ENCODE measurements at regions not wholly inside any gene's neighbourhood (a gene's known extent, or its start where the extent isn't known, plus 50 kb on each side); places are given as distances from the start of the nearest gene placed in this dataset.

DNA sequence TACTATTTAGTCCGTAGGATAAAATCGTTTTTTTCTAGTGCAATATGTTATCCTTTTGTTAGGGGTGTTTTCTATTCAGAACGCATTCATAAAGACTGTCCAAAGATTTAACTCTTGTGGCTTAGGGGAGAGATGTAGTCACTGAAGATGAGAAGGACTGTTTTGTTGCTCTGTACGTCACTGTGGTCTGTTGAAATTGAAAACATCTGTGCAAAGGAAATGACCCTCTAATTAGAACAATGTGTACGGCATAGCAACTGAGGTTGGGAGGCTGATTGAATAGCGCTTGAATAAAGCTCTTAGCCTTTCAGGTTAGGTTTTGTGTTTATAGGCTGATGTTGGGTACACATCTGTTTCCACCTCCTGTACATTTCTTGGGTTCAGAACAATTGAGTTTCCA, 453.4 kb upstream of the AKR1E2 start:
- no peak for DNase-seq

DNA sequence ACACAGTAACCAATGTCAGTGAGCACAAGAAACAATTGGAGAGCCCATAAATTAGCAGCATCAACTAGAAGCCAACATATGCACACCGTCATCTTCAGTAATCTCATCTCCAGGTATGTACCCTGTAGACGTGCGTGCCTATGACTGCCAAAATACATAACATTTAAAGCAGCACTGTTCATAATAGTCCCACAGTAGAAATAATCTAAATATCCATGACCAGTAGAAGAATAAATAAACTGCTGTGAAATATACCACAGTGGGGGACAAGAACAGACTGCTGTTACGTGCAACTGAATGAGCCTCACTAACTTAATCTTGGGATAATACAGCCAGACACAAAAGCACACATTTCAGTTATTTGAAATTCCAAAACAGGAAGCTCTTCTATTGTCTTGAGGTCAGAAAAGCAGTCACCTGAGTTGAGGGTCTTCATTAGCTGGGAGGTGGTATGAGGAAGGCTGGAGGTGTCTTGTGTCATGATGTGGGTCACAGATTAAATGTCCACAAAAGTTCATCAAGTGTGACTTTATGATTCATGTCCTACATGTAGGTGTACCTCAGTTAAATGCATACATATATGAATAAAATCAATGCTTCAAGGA, 454.2 kb upstream of the AKR1E2 start:
- no peak for DNase-seq

DNA sequence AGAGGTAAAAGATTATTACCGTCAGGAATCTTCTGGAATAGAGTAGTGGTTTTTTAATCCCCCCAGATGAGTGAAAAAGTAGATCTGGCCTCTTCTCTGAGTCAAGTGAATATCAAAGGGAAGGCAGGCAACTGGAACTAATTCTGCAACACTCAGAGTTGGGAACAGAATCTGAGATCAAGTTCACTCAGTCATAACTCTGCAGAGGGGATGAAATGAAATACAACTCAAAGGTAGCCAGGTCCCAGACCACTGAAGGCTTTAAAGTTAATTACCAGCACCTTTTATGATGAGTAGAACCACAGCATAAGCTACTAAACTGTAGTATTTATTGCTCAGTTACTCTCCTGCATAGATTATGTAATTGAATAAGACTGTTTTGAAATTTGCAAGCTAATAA, 455.6 kb upstream of the AKR1E2 start:
- no peak for DNase-seq

DNA sequence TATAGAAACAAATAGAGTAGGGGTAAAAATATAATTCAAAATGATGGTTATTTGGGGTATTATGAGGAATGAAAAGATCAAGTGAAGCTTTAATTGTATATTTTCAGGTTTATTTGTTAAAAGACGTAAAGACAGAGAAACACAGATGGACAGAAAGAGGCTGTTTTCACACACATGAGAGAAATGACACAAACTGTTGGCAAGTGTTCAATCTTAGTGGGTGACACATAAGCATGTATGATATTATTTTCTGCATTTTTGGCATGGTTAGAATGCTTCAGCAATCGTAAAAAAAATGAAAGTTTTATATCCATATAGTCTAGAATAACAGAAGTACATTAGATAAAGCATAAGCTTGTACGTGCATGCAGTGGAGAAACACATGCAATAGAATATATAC, 464.4 kb upstream of the AKR1E2 start:
- no peak for DNase-seq

DNA sequence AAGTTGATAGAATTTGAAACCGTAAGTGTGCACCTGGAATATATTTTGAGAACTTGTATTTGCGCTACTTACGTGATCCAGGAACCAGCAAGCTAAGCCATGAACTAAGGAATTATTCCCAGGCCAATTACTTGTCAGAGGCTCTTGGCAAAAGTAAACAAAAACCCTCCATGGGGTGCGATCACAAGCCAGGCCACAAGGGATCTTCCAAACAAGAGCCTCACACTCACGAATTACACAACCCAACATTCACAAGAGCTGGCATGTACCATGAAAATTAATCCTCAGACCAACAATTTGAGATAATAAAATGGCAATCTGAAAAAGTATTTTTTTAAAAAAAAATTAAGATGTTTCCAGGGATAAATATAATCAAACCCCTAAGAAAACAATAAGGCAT, 467.0 kb upstream of the AKR1E2 start:
- DNase-seq, result no peak

DNA sequence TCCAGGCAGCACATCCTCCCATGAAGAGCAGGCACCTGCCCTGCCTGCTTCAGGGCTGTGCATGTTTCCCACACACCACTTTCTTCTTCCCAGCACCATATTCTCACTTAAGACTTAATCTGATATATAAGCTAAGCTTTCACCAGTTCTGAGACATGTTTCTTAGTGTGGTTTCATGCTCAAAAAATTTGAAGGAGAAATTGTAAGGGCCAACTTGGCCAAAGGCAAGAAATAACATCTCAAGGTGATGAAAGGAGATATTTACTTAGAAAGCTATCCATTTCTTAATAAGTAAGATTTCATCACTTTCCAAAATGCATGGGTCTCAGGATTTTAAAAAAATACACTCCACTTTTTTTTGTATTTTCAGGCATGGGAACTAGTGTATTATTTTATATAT, 468.1 kb upstream of the AKR1E2 start:
- no peak for DNase-seq

DNA sequence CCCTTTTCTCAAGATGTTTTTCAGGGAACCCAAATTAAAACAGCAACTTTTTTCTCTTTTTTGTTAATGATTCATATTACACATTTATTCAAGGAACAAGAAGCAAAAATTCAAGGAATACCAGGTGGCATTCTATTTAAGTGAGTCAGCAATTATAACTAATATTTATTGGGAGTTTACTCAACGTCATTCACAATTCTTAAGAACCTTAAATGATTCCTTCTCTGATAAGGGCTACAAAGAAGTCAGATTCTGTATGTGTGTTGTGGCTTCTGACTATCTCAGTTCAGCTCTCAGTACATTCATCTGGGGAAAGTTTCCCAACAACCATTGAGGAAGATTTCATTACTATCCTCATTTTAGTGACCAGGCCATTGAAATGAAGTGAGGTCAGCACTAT, 470.7 kb upstream of the AKR1E2 start:
- no peak for DNase-seq

DNA sequence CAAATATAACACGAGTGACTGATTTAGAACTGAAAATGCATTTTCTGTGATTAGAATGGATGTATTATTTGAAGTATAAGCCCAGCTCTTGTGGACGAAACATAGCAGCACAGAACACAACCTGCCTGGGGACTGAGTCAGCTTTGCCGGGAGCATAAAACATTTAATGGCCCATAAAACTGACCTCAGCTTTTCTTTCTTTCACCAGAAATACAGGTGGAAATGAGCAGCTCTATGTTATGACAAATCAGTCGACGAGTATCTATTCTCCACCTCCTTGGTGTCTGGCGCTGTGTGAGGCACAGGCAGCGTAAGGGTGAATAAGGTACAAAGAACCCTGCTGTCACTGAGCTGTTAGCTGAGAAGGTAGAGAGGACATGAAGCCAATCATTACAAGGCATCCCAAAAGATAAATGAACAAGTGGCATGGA, 471.6 kb upstream of the AKR1E2 start:
- DNase-seq, result no peak

DNA sequence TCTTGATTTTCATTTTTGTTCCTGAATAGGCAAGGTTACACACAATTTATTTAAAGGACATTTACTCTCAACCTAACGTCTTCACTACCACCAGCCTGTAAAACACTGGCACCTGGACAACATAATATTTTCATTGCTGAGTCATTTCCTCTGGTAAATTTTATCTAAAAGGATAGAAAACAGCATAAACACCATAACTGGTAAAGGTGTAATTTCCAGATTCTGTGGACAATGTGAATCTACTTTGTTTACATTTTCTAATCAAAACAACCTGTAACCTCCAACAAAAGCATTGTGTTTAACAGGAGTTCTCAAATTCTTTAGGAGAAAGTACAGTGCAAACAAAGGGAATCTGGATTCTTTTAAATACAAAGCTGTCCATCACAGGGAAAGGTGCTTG, 472.0 kb upstream of the AKR1E2 start:
- no peak for DNase-seq

DNA sequence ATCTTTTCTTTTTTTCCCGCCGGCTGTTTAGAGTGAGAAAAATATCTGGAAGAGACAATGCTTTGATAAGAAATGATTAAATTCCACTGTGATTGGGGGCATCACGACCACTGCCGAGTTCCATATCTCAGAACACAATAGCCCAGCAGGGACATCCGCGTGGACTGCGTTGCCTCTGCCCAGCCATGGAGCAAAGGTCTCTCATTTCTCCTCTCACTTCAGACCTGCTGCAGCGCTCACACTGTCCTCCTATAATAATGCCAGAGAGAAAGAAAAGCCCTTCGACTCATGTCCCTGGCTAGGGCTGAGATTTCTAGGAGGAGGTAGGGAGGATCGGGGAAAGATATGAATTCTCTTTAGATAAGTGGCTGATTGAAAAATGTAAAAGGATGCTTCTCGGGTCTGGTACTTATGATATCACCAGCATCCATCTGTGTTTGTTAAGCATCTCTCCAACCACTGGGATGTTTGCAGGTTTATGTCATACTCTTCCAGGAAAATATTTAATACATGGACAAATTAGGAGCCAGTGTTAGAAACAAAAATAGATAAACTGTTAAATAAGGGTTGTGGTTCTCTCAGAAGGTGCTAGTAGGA, 472.9 kb upstream of the AKR1E2 start:
- DNase-seq, result no peak

DNA sequence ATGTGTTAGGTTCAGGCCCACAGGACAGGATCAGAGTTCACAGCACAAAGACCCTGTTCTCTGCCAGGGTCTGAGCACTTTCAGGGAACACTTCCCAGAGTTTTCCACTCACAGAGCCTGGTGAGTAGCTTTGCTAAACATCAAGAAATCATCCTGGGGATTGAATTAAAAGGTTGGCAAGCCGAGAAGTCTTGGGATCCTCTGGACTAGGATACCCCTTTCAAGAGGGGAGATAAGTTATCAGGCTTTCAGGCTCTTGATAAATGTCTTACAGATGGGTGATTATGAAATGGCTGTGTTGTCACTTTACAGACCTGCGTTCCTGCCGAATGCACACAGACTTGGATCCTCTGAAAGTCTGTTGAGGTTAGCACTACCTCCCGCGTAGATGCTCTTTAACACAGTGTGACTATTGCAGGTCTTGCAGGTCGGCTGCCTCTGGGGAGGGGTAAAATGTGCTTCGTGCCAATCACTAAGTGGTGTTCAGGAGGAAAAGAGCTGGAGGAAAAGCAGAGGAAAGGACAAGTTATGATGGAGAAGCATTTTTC, 473.5 kb upstream of the AKR1E2 start:
- no peak for DNase-seq

DNA sequence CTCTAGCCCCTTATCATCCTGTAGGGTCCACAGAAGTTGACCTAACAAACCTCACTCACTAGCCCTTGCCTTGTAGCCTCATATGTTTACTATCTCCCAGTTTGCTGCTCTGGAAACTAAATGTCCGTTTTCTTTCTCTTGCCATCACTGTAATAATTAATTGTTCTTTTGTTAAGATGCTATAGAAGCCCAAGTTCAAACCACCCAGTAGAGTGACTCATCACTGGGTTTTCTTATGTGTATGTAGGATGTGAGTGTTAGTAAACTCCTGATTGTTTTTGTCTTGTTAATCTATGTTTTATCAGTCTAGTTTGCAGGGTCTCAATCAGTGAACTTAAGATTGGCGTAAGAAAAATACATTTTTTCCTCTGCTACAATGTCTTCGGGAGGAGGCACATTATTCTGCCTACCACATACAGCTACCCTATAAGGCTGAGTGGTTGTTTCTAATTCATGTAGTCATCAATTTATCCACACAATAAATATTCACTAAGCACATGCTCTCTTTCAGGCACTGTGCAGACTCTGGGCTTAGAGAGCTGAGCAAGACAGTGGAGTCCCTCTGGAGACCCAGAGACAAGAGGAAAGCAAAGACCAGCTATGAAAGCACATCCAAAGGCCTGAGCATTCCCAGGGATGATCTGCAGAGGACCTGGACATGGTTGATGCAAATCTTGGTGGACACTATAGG, 474.1 kb upstream of the AKR1E2 start:
- DNase-seq, result no peak

DNA sequence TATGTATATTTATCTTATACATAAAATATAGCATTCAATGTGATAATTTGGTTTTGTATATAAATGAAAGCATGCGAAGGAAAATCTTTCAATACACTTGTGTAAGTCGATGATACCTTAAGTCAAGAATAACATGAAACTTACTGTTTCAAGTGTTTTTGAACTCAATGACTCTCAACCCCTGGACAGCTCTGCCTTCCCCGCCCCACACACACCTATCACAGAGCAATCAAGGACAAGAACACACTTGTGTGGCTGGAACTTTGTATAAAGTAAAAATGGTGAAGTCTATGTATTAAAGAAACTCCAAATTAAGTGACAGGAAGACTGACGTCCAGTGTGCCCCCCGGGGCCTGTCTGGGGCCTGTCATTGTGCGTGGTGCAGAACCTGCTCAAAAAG, 478.6 kb upstream of the AKR1E2 start:
- no peak for DNase-seq

DNA sequence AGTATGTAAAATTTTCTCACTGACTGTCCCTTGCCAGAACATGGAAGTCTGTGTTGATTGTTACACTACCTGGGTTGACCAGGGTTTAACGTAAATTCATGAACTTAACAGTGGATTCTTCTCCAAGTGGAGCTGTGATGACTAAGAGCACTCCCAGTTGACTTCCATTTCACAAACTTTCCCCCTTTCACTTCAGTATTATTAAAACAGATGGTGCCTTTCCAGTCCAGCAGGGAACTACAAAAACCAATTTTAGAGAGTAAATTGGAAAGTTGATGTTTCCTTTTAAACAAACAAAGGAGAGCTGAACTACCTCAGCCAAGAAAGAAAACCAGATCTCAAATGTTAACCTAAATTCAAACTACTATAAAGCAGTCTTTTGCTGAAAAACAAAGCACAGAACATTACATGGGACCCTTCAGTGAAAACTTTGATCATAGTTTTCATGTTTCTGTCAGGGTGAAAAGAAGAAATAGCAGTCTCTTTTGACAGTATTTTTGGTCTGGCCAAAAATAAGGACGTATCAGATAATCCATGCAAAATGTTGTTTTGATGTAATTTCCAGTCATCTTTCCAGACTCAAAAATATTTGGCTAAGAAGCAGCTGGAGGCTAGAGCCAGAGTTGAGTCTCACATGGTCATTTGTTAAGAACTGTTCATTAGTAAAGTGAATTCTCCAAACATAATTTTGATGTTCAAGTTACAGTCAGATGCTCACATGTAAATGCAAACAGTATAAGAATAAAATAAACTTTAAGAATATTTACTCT, 479.9 kb upstream of the AKR1E2 start:
- DNase-seq, result no peak

DNA sequence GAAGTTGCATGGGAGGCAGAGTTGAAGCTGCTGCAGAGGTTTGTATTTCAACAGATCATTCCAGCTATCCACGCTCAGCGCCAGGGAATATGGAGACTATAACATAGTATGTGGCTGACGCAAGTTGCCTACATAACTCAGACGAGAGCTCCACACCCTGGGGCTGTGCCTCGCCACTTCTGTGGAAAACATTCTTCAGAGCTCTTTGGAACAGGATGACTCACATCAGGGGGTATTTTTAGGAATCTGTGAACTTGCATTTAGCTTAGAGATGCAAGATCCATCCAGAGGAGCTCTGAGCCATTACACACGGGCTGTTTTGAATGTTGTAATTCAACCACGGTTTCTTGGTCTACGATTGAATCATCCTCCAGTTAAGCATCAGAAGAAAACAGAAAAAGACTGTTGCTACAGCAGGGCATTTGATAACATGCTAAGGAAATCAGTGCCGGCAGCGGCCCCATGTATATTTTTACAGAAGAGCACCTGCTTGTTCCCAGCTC, 481.5 kb upstream of the AKR1E2 start:
- peak; percentile 2 for DNase-seq

DNA sequence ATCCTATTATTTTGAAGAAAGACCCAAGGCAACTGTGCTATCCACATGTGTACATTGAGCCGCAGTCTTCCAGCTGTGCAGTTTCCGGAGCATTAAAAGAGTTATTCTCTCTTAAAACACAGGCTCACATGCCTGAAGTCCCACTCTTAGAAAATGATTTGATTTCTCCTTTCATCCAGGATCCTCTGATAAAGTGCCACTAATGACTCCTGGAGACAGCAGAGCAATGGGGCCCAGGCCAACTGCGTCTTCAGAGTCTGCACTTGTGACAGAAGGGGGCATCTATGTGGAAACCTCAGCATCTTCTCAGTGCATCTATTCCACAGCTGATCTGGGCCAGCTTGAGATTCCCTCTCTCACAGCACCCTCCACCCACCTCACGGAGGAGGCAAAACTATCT, 482.1 kb upstream of the AKR1E2 start:
- no peak for DNase-seq

DNA sequence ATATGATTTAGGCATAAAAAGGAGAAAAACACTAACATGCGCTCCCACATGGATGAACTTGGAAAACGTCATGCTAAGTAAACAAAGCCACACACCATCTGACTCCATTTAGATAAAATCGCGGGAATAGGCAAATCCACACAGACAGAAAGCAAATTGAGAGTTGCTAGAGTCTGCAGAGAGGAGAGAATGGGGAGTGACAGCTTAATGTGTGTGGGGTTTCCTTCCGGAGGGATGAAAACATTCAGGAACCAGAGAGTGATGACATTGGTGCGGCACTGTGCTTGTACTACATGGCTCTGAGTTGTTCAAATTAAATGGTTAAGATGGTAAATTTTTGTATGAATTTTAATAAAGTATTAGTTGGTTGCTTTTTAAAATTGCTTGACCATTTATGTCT, 482.9 kb upstream of the AKR1E2 start:
- DNase-seq, result no peak

DNA sequence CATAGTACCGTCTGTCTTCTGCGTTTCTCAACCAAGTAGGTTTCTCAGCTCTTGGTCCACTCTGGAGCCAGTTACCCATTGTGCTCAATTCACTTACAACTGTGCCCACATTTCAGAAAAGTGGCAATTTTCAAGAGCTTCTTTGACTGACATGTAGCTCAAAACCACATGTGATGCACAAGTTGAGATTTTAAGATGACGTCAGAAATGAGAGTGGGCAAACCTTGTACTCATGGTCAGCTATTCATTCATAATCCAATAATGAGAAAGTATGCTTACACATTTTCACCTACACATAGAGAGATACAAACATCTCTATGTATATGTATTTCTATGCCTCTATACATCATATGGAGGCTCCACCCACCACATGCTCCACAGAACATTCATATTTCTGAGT, 487.2 kb upstream of the AKR1E2 start:
- DNase-seq, result no peak

DNA sequence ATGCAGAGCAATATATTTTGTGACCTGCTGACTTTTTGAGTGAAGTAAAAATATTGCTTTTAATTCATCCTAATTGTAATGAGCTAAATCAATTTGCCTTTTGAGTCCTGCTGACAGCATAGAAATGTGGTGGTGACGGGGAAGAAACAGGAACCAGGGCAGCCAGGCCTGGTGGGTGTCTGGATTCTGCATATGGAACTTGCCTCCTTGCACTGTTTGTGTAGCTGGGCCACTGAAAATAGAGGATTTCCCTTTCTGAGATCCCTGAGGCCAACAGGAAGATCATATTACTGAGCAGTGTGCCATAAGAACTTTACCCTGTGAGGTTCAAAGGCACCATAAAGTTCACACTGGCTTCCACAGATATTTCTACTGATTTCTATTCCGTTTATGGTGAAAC, 488.4 kb upstream of the AKR1E2 start:
- no peak for DNase-seq

DNA sequence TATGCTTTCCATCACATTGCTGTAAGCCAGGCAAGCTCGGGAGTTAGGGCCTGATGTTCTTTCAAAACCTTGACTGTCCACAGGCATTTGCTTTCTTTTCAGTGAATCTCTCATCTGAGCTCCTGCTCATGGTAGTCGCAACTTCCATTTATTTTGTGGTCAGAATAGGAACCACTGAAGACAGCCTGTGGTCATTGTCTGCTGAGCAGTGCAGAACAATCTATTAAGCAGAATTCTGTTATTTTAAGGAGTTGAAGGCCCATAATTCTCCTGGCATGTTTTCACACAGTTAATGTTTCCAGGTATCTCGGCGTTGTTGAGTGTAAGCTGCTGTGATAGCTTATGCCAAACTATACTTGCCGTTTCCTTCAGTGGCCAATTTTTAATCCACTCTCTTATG, 491.1 kb upstream of the AKR1E2 start:
- DNase-seq, result no peak

DNA sequence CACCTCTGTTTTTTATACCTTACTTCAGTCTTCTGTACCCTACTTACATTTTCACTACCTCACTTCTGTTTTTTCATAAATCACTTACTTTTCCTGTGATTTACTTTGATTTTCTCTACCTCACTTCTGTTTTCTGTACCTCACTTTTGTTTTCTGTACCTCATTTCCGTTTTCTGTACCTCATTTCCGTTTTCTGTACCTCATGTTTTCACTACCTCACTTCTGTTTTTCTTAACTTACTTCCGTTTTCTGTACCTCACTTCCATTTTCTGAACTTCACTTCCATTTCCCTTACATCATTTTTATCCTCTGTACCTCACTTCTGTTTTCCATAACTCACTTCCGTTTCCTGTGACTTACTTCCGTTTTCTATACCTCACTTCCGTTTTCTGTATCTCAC, 492.0 kb upstream of the AKR1E2 start:
- no peak for DNase-seq

DNA sequence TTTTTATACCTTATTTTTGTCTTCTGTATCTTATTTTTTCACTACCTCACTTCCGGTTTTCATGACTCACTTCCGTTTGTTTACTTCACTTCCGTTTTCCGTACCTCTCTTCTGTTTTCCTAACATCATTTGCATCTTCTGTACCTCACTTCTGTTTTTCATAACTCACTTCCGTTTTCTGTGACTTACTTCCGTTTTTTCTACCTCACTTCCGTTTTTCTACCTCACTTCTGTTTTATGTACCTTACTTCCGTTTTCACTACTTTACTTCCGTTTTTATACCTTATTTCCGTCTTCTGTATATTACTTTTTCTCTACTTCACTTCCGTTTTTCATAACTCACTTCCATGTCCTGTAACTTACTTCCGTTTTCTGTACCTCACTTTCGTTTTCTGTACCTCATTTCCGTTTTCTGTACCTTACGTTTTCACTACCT, 492.5 kb upstream of the AKR1E2 start:
- no peak for DNase-seq

DNA sequence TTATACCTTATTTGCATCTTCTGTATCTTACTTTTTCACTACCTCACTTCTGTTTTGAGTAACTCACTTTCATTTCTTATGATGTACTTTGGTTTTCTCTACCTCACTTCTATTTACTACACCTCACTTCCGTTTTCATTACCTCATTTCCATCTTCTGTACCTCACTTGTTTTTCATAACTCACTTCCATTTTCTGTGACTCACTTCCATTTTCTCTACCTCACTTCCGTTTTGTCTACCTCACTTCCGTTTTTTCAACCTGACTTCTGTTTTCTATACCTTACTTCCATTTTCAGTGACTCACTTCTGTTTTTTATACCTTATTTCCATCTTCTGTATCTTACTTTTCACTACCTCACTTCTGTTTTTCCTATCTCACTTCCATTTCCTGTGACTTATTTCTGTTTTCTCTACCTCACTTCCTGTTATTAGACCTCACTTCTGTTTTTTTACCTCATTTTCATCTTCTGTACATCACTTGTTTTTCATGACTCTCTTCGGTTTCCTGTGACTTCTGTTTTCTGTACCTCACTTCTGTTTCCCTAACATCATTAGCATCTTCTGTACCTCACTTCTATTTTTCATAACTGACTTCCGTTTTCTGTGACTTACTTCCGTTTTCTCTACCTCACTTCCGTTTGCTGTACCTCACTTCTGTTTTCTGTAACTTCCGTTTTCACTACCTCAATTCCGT, 493.1 kb upstream of the AKR1E2 start:
- DNase-seq, result no peak

All from NK-92 treated with Interleukin-12 subunit alpha and Interleukin-12 subunit beta, amount 100 ng/mL, for 24 hours (cell line).